Sigmoid colon (tissue), 3 donors: ENCODE measurements at regions not wholly inside any gene's neighbourhood (a gene's known extent, or its start where the extent isn't known, plus 50 kb on each side); places are given as distances from the start of the nearest gene placed in this dataset.

ENCODE experiments used
- POLR2A ChIP-seq, 2 donors: fragments of 450-650 bp; IDR thresholded peaks; one replicate each; pipeline ENCODE4 v1.6.1; 2016; ENCODE audit warnings: antibody characterized with exemption in 2 of 2, mild to moderate bottlenecking in 2 of 2, moderate library complexity in 2 of 2
- TF ChIP-seq, protein P1 (sequence below), 4 experiments: fragments of 450-650 bp in 3 of 4; fragments of 200-600 bp in 1 of 4; IDR thresholded peaks; one replicate each; pipeline ENCODE4 v1.5.1; 2016 to 2019; ENCODE audit warnings: antibody characterized with exemption in 4 of 4, mild to moderate bottlenecking in 3 of 4, moderate library complexity in 2 of 4

DNA sequence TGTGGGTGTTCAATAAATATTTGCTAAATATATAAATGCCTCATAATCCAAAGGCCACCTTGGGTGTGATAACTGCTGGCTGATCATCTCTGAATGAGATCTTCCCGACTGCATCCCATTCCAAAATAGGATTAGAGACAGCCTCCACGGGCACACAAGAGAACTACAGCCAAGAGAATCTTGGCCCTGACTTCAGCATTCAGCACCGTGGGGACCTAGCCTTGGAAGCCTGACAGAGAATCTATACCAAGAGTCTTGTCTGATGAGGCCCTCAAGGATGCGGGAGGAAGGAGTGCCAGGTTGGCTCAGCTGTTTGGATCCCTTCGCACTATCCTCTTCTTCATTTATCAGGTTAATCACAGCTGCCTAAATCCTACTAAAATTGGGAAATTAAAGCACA lies 85.8 kb downstream of the RBM43 start:
- no peak for TF ChIP-seq POLR2A (IDR thresholded peaks at IDR 0.05)
- TF ChIP-seq, protein P1, sequence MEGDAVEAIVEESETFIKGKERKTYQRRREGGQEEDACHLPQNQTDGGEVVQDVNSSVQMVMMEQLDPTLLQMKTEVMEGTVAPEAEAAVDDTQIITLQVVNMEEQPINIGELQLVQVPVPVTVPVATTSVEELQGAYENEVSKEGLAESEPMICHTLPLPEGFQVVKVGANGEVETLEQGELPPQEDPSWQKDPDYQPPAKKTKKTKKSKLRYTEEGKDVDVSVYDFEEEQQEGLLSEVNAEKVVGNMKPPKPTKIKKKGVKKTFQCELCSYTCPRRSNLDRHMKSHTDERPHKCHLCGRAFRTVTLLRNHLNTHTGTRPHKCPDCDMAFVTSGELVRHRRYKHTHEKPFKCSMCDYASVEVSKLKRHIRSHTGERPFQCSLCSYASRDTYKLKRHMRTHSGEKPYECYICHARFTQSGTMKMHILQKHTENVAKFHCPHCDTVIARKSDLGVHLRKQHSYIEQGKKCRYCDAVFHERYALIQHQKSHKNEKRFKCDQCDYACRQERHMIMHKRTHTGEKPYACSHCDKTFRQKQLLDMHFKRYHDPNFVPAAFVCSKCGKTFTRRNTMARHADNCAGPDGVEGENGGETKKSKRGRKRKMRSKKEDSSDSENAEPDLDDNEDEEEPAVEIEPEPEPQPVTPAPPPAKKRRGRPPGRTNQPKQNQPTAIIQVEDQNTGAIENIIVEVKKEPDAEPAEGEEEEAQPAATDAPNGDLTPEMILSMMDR (IDR thresholded peaks at IDR 0.05), result no peak
